AG09309 (cell line): ENCODE measurements at regions not wholly inside any gene's neighbourhood (a gene's known extent, or its start where the extent isn't known, plus 50 kb on each side); places are given as distances from the start of the nearest gene placed in this dataset.

Experiments
- DNase-seq: peaks from one replicate; pipeline ENCODE4 v3.0.0-alpha.2; 2010; ENCODE audit warnings: low read depth
- H3K4me3 ChIP-seq: 2 replicates; pipeline ENCODE4 v1.5.1; 2011; ENCODE audit warnings: mild to moderate bottlenecking, low read depth, low read length, moderate library complexity; ENCODE audit not compliant: control insufficient read depth
- TF ChIP-seq, protein P1 (sequence below): IDR thresholded peaks from 2 replicates; pipeline ENCODE4 v1.5.1; 2011; ENCODE audit warnings: mild to moderate bottlenecking, low read depth, low read length, inconsistent platforms; ENCODE audit not compliant: insufficient read depth, control insufficient read depth; ENCODE audit errors: missing control alignments

DNA sequence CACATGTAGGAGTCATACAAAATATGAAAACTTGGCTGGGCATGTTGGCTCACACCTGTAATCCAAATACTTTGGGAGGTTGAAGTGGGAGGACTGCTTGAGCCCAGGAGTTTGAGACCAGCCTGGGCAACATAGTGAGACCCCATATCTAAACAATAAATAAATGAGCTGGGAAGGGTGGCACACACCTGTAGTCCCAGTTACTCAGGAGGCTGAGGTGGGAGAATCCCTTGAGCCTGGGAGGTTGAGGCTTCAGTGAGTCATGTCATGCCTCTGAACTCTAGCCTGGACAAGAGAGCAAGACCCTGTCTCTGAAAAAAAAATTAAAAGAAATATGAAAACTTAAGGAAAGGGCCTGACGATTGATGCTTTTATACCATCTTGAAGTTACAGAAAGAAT is 112.4 kb upstream of the RAI14 start:
- DNase-seq, result no peak
- TF ChIP-seq, protein P1, sequence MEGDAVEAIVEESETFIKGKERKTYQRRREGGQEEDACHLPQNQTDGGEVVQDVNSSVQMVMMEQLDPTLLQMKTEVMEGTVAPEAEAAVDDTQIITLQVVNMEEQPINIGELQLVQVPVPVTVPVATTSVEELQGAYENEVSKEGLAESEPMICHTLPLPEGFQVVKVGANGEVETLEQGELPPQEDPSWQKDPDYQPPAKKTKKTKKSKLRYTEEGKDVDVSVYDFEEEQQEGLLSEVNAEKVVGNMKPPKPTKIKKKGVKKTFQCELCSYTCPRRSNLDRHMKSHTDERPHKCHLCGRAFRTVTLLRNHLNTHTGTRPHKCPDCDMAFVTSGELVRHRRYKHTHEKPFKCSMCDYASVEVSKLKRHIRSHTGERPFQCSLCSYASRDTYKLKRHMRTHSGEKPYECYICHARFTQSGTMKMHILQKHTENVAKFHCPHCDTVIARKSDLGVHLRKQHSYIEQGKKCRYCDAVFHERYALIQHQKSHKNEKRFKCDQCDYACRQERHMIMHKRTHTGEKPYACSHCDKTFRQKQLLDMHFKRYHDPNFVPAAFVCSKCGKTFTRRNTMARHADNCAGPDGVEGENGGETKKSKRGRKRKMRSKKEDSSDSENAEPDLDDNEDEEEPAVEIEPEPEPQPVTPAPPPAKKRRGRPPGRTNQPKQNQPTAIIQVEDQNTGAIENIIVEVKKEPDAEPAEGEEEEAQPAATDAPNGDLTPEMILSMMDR, result no peak
- no peak overlapping the region for H3K4me3 ChIP-seq

DNA sequence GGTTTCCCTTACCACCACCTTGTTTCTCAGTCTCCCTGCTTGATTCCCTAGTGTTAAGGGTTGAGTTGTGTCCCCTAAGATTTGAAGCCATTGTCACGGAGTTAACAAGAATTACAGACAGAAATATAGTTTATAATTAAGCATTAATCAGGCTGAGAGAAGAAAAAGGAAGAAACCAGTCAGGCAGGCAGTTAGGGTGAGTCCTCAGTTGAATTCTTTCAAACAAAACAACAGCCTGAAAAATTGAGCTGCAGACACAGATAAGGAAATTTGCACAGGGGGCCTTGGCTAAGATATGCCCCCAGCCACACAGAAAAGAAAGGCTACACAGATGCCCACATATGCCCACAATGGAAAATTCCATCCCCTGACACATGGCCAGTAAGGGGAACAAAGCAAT is 111.7 kb upstream of the RAI14 start:
- TF ChIP-seq, protein P1, result no peak
- H3K4me3 ChIP-seq, result no peak overlapping the region
- DNase-seq, result no peak

DNA sequence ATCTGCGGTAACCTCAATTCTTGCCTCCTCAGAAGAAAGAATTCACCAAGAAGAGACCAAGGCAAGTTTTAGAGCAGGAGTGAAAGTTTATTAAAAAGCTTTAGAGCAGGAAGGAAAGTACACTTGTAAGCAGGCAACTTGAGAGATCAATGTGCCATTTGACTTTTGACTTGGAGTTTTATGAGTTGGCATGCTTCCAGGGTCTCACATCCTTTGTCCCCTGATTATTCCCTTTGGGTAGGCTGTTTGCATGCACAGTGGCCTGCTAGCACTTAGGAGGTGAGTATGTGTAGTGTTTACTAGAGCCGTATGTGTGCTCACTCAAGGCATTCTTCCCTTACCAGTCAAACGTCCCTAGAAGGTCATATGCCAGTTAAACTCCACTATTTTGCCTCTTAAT is 111.0 kb upstream of the RAI14 start:
- no peak for DNase-seq
- no peak overlapping the region for H3K4me3 ChIP-seq
- TF ChIP-seq, protein P1, result no peak

DNA sequence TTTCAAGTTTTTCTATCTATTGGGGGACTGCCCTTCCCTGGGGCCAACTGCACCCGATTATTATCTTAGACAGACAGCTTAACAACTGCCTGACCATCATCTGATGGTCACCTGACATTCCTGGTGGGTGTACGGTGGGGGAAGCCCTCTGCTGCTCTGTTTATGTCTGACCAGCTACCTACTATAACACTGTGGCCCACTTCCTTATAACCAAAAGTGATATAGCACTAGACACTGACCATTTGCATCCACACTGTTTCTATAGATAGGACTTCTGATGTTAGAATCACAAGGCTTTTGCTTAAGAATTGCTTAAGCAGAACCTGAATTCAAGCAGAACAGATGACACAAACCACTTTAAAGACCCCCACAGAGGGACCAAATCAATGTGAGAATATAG is 110.5 kb upstream of the RAI14 start:
- no peak for DNase-seq
- TF ChIP-seq, protein P1, result no peak
- H3K4me3 ChIP-seq, result no peak overlapping the region

DNA sequence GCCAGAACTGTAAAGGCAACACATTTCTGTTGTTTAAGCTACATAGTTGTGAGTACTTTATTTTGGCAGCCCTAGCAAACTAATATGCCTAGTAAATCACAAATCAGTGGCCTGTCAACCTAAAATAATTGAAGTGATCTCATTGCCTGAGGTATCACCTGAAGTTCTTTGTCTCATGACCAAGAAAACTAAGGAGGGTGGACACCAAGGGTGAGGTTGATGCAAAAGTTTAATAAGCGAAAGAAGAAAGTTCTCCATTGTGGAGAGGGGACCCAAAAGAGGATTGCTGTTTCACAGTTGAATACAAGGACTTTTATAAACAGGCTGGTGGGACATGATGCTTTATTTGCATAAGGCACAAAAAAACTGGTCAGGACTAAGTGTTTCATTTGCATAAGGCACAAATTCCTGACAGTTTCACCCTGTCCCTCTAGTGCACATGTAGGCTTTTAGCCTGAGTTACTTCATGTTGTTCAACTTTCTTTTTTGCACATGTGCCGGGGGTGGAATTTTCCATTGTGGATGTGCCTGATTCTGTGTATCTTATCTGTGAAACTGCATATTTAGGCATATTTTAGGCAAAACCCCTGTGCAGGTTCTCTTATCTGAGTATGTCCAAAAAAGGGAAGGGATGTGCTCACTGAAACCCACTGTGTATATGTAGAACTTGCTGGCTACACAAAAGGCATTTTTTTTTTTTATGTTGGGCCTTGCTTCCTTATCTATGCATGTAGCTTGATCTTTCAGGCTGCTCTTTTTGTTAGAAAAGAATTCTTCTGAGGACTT is 108.6 kb upstream of the RAI14 start:
- no peak overlapping the region for H3K4me3 ChIP-seq
- DNase-seq, result no peak
- TF ChIP-seq, protein P1, result no peak

DNA sequence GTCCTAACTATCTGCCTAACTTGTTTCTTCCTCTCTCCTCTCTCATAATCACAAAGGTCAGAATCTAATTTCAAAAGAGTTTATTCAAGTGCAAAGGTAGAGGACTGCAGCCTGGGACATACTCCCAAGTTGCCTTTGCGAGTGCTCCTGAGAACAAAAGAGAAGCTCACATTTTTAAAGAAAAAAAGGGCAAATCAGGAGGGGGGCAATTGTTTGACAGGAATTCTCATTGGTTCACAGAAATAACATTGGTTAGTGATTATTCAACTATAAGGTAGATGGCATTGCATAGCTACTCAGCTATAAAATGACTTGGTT is 108.1 kb upstream of the RAI14 start:
- TF ChIP-seq, protein P1, result no peak
- DNase-seq, result no peak
- no peak overlapping the region for H3K4me3 ChIP-seq
